ENCODE measurements at regions not wholly inside any gene's neighbourhood (a gene's known extent, or its start where the extent isn't known, plus 50 kb on each side); places are given as distances from the start of the nearest gene placed in this dataset.
A peak's percentile ranks its signal among the peaks of the same experiment; 100 is the strongest.

GRCh38 chr5:41648996-41649395 lies 138.6 kb upstream of the PLCXD3 start:
- no peaks in the 10 kb centered on the region for H3K36me3 ChIP-seq (ENCODE audit: control insufficient read depth, insufficient read depth, low read length)
- no peak for DNase-seq (ENCODE audit: low read depth)
- no peaks in the 10 kb centered on the region for H3K27me3 ChIP-seq (ENCODE audit: control insufficient read depth, insufficient read depth, low read length)
- H3K4me3 ChIP-seq (ENCODE audit: low read depth, low read length) = no peak overlapping the region
- TF ChIP-seq CTCF (IDR thresholded peaks at IDR 0.05; ENCODE audit: insufficient read depth, low read length, severe bottlenecking) = no peak
- no peak for FAIRE-seq

- FAIRE-seq (no peak), DNase-seq (ENCODE audit: low read depth) (no peak)
- Histone ChIP-seq H3K36me3 (ENCODE audit: control insufficient read depth, insufficient read depth, low read length) (no peaks in the 10 kb centered on the region), H3K4me3 (ENCODE audit: low read depth, low read length) (no peak overlapping the region), H3K27me3 (ENCODE audit: control insufficient read depth, insufficient read depth, low read length) (no peaks in the 10 kb centered on the region)
- TF ChIP-seq CTCF (IDR thresholded peaks at IDR 0.05; ENCODE audit: insufficient read depth, low read length, severe bottlenecking) = no peak
Measured at GRCh38 chr5:41641621-41642020, 131.2 kb upstream of the PLCXD3 start.

- Histone ChIP-seq H3K36me3 (ENCODE audit: control insufficient read depth, insufficient read depth, low read length) (no peaks in the 10 kb centered on the region), H3K27me3 (ENCODE audit: control insufficient read depth, insufficient read depth, low read length) (no peaks in the 10 kb centered on the region), H3K4me3 (ENCODE audit: low read depth, low read length) (no peak overlapping the region)
- TF ChIP-seq CTCF (IDR thresholded peaks at IDR 0.05; ENCODE audit: insufficient read depth, low read length, severe bottlenecking) = no peak
- FAIRE-seq (no peak), DNase-seq (ENCODE audit: low read depth) (no peak)
Measured at GRCh38 chr5:41638685-41639084, 128.3 kb upstream of the PLCXD3 start.

GRCh38 chr5:41637869-41638268 lies 127.5 kb upstream of the PLCXD3 start:
- no peaks in the 10 kb centered on the region for H3K27me3 ChIP-seq (ENCODE audit: control insufficient read depth, insufficient read depth, low read length)
- no peak for TF ChIP-seq CTCF (IDR thresholded peaks at IDR 0.05; ENCODE audit: insufficient read depth, low read length, severe bottlenecking)
- FAIRE-seq (no peak), DNase-seq (ENCODE audit: low read depth) (no peak)
- no peaks in the 10 kb centered on the region for H3K36me3 ChIP-seq (ENCODE audit: control insufficient read depth, insufficient read depth, low read length)
- no peak overlapping the region for H3K4me3 ChIP-seq (ENCODE audit: low read depth, low read length)

GRCh38 chr5:41637424-41637823 lies 127.0 kb upstream of the PLCXD3 start:
- DNase-seq (ENCODE audit: low read depth) (no peak), FAIRE-seq (no peak)
- no peaks in the 10 kb centered on the region for H3K27me3 ChIP-seq (ENCODE audit: control insufficient read depth, insufficient read depth, low read length)
- H3K4me3 ChIP-seq (ENCODE audit: low read depth, low read length) = no peak overlapping the region
- no peaks in the 10 kb centered on the region for H3K36me3 ChIP-seq (ENCODE audit: control insufficient read depth, insufficient read depth, low read length)
- TF ChIP-seq CTCF (IDR thresholded peaks at IDR 0.05; ENCODE audit: insufficient read depth, low read length, severe bottlenecking) = no peak

GRCh38 chr5:41636605-41637004 lies 126.2 kb upstream of the PLCXD3 start:
- Histone ChIP-seq H3K27me3 (ENCODE audit: control insufficient read depth, insufficient read depth, low read length) (no peaks in the 10 kb centered on the region), H3K4me3 (ENCODE audit: low read depth, low read length) (no peak overlapping the region), H3K36me3 (ENCODE audit: control insufficient read depth, insufficient read depth, low read length) (no peaks in the 10 kb centered on the region)
- DNase-seq (ENCODE audit: low read depth) (peak; percentile 11), FAIRE-seq (no peak)
- TF ChIP-seq CTCF (IDR thresholded peaks at IDR 0.05; ENCODE audit: insufficient read depth, low read length, severe bottlenecking) = peak; percentile 3
